ENCODE measurements at regions not wholly inside any gene's neighbourhood (a gene's known extent, or its start where the extent isn't known, plus 50 kb on each side); places are given as distances from the start of the nearest gene placed in this dataset.
"Not testable (repeated sequence)": the region's sequence is repeated elsewhere in the genome, so short reads cannot be mapped to it uniquely, and the experiment has no call there.

GRCh38 chr11:56876621-56877275 is 112.0 kb upstream of the OR5AK2 start:
- no peak for DNase-seq

GRCh38 chr11:56855217-56855616 is 106.7 kb upstream of the OR9G4 start:
- no peak for DNase-seq

GRCh38 chr11:56852131-56852530 is 103.6 kb upstream of the OR9G4 start:
- DNase-seq: no peak

GRCh38 chr11:56849852-56850251 is 101.4 kb upstream of the OR9G4 start:
- DNase-seq: no peak

GRCh38 chr11:56849250-56849649 is 100.8 kb upstream of the OR9G4 start:
- no peak for DNase-seq

GRCh38 chr11:56848141-56848809 is 99.8 kb upstream of the OR9G4 start:
- peak; percentile 65 for DNase-seq

- peak; percentile 10 for DNase-seq
Observed at GRCh38 chr11:56846631-56847576, 98.4 kb upstream of the OR9G4 start.

- no peak for DNase-seq
Observed at GRCh38 chr11:56845121-56845732, 96.7 kb upstream of the OR9G4 start.

GRCh38 chr11:56843816-56844215 is 95.3 kb upstream of the OR9G4 start:
- DNase-seq: no peak

- DNase-seq: no peak
Observed at GRCh38 chr11:56842814-56843794, 94.6 kb upstream of the OR9G4 start.

GRCh38 chr11:56841210-56841810 is 92.8 kb upstream of the OR9G4 start:
- peak; percentile 89 for DNase-seq

GRCh38 chr11:56827357-56827756 is 78.9 kb upstream of the OR9G4 start:
- not testable (repeated sequence) for DNase-seq

GRCh38 chr11:56819916-56820315 is 71.4 kb upstream of the OR9G4 start:
- no peak for DNase-seq

GRCh38 chr11:56817661-56818060 is 69.2 kb upstream of the OR9G4 start:
- no peak for DNase-seq

GRCh38 chr11:56816259-56816658 is 67.8 kb upstream of the OR9G4 start:
- no peak for DNase-seq

- no peak for DNase-seq
Observed at GRCh38 chr11:56808326-56808725, 59.8 kb upstream of the OR9G4 start.

- DNase-seq: no peak
Observed at GRCh38 chr11:56799691-56800210, 51.3 kb upstream of the OR9G4 start.

All from eye (tissue), 1 donor.